AG09319 (cell line): ENCODE measurements at regions not wholly inside any gene's neighbourhood (a gene's known extent, or its start where the extent isn't known, plus 50 kb on each side); places are given as distances from the start of the nearest gene placed in this dataset.

Source experiments
- DNase-seq: peaks from one replicate; pipeline ENCODE4 v3.0.0-alpha.2; 2010; ENCODE audit warnings: low read depth; ENCODE audit errors: extremely low read depth
- TF ChIP-seq, protein P1 (sequence below): IDR thresholded peaks from 2 replicates; pipeline ENCODE4 v1.5.1; 2011; ENCODE audit warnings: low read depth, mild to moderate bottlenecking, inconsistent platforms, low read length, moderate library complexity

GRCh38 chr5:39482098-39482497 lies 57.3 kb upstream of the DAB2 start:
- DNase-seq: no peak
- TF ChIP-seq, protein P1, sequence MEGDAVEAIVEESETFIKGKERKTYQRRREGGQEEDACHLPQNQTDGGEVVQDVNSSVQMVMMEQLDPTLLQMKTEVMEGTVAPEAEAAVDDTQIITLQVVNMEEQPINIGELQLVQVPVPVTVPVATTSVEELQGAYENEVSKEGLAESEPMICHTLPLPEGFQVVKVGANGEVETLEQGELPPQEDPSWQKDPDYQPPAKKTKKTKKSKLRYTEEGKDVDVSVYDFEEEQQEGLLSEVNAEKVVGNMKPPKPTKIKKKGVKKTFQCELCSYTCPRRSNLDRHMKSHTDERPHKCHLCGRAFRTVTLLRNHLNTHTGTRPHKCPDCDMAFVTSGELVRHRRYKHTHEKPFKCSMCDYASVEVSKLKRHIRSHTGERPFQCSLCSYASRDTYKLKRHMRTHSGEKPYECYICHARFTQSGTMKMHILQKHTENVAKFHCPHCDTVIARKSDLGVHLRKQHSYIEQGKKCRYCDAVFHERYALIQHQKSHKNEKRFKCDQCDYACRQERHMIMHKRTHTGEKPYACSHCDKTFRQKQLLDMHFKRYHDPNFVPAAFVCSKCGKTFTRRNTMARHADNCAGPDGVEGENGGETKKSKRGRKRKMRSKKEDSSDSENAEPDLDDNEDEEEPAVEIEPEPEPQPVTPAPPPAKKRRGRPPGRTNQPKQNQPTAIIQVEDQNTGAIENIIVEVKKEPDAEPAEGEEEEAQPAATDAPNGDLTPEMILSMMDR: no peak

GRCh38 chr5:39479537-39479936 lies 54.8 kb upstream of the DAB2 start:
- TF ChIP-seq, protein P1: no peak
- no peak for DNase-seq

GRCh38 chr5:39478863-39479262 lies 54.1 kb upstream of the DAB2 start:
- TF ChIP-seq, protein P1: no peak

DNA sequence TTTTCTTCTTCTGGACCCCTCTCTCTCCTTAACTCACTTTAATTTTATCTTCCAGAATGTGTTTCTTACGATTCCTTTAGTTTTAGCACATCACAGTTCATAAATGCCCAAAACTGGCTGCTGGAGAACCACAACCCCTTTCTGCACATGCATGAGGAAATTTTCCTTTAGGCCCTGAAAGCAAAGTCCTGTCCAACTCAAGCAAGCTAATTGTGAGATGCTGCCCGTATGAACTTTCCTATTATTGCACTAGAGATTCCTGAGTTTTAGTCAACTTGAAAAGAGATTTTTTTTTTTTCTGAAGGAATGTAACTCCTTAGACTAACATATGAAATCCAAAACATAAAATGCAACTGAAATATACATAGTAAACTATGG lies 52.1 kb upstream of the DAB2 start:
- no peak for DNase-seq
- TF ChIP-seq, protein P1: no peak

More at GRCh38 chr5:39478863-39479262, 54.1 kb upstream of the DAB2 start:
- DNase-seq: no peak

DNA sequence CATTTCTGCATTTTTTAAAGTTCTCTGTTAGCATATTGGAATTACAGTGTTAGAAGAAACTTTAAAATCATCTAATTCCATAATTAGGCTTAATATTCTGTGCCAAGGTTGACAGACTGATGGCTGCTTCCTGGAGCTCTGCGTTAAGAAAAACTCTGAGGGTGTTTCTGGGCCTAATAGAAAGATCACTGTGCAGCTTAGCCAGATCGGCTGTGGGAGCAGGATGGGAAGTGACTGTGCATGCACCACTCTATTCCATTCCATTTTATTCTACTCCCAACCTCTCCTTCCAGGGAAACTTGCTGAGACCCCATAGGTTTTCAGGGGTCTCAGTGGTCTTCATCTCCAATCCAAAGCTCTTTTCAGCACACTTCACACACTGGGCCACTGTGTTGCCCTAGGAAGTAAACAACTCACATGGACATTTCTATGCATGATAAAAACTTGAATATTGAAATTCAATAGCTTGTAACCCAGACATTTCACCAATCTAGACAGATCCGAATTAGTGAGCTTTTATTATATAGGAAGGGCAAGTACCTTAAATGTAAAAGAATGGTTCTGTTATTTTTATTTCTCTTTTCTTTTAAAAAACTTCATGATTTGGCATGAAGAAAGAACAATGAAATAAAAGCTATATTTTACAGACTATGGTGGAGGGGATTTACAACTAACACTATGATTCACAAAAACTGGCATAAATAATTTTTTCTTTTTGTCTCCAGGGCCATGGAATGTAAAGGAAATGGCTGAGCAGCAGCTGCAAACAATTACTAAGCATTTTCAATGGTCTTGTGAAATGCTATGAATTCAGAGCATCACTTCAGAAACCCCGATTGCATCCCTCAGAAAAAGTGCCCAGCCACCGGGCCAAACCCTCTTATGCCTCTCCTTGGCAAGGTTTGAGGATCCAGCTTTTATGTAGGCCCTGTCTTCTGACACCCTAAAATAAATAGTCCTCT lies 51.4 kb upstream of the DAB2 start:
- peak; percentile 63 for DNase-seq
- TF ChIP-seq, protein P1: no peak

GRCh38 chr5:39475159-39475571 lies 50.4 kb upstream of the DAB2 start:
- DNase-seq: no peak
- TF ChIP-seq, protein P1: no peak
